ENCODE measurements at regions not wholly inside any gene's neighbourhood (a gene's known extent, or its start where the extent isn't known, plus 50 kb on each side); places are given as distances from the start of the nearest gene placed in this dataset.

- in situ Hi-C loops (cut with MboI; ENCODE audit: low pct_unique_long_range_greater_than_20kb, low sequenced_read_pairs, unreplicated experiment), result no loop called here
Measured at GRCh38 chr14:28607661-28608060, 158.9 kb upstream of the FOXG1 start.

GRCh38 chr14:28608443-28608842 is 158.1 kb upstream of the FOXG1 start:
- in situ Hi-C loops (cut with MboI; ENCODE audit: low pct_unique_long_range_greater_than_20kb, low sequenced_read_pairs, unreplicated experiment), result no loop called here
- TF ChIP-seq CTCF (IDR thresholded peaks at IDR 0.05; ENCODE audit: extremely low read depth, insufficient read depth, missing control alignments), result no peak
- no peak for DNase-seq (ENCODE audit: low spot score)

More at GRCh38 chr14:28607661-28608060, 158.9 kb upstream of the FOXG1 start:
- no peak for DNase-seq (ENCODE audit: low spot score)
- TF ChIP-seq CTCF (IDR thresholded peaks at IDR 0.05; ENCODE audit: extremely low read depth, insufficient read depth, missing control alignments), result no peak

GRCh38 chr14:28608851-28609828 is 157.4 kb upstream of the FOXG1 start:
- peak; percentile 6 for DNase-seq (ENCODE audit: low spot score)
- in situ Hi-C loops (cut with MboI; ENCODE audit: low pct_unique_long_range_greater_than_20kb, low sequenced_read_pairs, unreplicated experiment), result no loop called here

GRCh38 chr14:28612414-28612813 is 154.2 kb upstream of the FOXG1 start:
- in situ Hi-C loops (cut with MboI; ENCODE audit: low pct_unique_long_range_greater_than_20kb, low sequenced_read_pairs, unreplicated experiment), result no loop called here
- no peak for TF ChIP-seq CTCF (IDR thresholded peaks at IDR 0.05; ENCODE audit: extremely low read depth, insufficient read depth, missing control alignments)
- DNase-seq (ENCODE audit: low spot score), result no peak

More at GRCh38 chr14:28608851-28609828, 157.4 kb upstream of the FOXG1 start:
- peak; percentile 80 for TF ChIP-seq CTCF (IDR thresholded peaks at IDR 0.05; ENCODE audit: extremely low read depth, insufficient read depth, missing control alignments)

GRCh38 chr14:28613532-28613931 is 153.1 kb upstream of the FOXG1 start:
- in situ Hi-C loops (cut with MboI; ENCODE audit: low pct_unique_long_range_greater_than_20kb, low sequenced_read_pairs, unreplicated experiment), result no loop called here
- DNase-seq (ENCODE audit: low spot score), result no peak
- TF ChIP-seq CTCF (IDR thresholded peaks at IDR 0.05; ENCODE audit: extremely low read depth, insufficient read depth, missing control alignments), result no peak

- no peak for TF ChIP-seq CTCF (IDR thresholded peaks at IDR 0.05; ENCODE audit: extremely low read depth, insufficient read depth, missing control alignments)
- in situ Hi-C loops (cut with MboI; ENCODE audit: low pct_unique_long_range_greater_than_20kb, low sequenced_read_pairs, unreplicated experiment), result no loop called here
- no peak for DNase-seq (ENCODE audit: low spot score)
Measured at GRCh38 chr14:28626780-28627179, 139.8 kb upstream of the FOXG1 start.
